ENCODE measurements at regions not wholly inside any gene's neighbourhood (a gene's known extent, or its start where the extent isn't known, plus 50 kb on each side); places are given as distances from the start of the nearest gene placed in this dataset.

- TF ChIP-seq CTCF (conservative IDR thresholded peaks at IDR 0.05), result no peak
- TF ChIP-seq ZFX (IDR thresholded peaks at IDR 0.05), result no peak
Measured at GRCh38 chr1:88472714-88473113, 211.4 kb upstream of the PKN2 start.

All from C4-2B (cell line).